T47D (cell line): ENCODE measurements at regions not wholly inside any gene's neighbourhood (a gene's known extent, or its start where the extent isn't known, plus 50 kb on each side); places are given as distances from the start of the nearest gene placed in this dataset.

Experiments
- DNase-seq, 2 experiments: peaks; one replicate each; pipeline versions ENCODE4 v3.0.0 to v3.0.0-alpha.2; 2011 to 2012; ENCODE audit warnings: low read depth in 1 of 2, low spot score in 1 of 2
- JUND ChIP-seq: IDR thresholded peaks from 2 replicates; pipeline ENCODE4 v1.6.1; 2012; ENCODE audit warnings: low read depth
- in situ Hi-C: cut with HindIII; loops from 2 replicates; pipeline ENCODE4 v1.10.0; 2016; ENCODE audit warnings: low sequenced_read_pairs, low pct_unique_long_range_greater_than_20kb

- TF ChIP-seq JUND = no peak
- in situ Hi-C loops = no loop called here
- DNase-seq = no peak
Measured at GRCh38 chr16:79810449-79811189, 210.1 kb upstream of the MAF start.

- DNase-seq = no peak
- no peak for TF ChIP-seq JUND
- in situ Hi-C loops = no loop called here
Measured at GRCh38 chr16:79809376-79809775, 208.8 kb upstream of the MAF start.

- no peak for TF ChIP-seq JUND
- DNase-seq = no peak
- in situ Hi-C loops = no loop called here
Measured at GRCh38 chr16:79808731-79809130, 208.2 kb upstream of the MAF start.

- no peak for TF ChIP-seq JUND
- in situ Hi-C loops = no loop called here
- DNase-seq = no peak
Measured at GRCh38 chr16:79806757-79807156, 206.2 kb upstream of the MAF start.

GRCh38 chr16:79805621-79806020, 205.1 kb upstream of the MAF start:
- TF ChIP-seq JUND = no peak
- DNase-seq = no peak
- in situ Hi-C loops = no loop called here

GRCh38 chr16:79801646-79802045, 201.1 kb upstream of the MAF start:
- no peak for DNase-seq
- no peak for TF ChIP-seq JUND
- in situ Hi-C loops = no loop called here

- in situ Hi-C loops = no loop called here
- TF ChIP-seq JUND = no peak
- no peak for DNase-seq
Measured at GRCh38 chr16:79800016-79800608, 199.6 kb upstream of the MAF start.

GRCh38 chr16:79798416-79799053, 198.0 kb upstream of the MAF start:
- DNase-seq = no peak
- TF ChIP-seq JUND = no peak
- in situ Hi-C loops = no loop called here

- no peak for DNase-seq
- TF ChIP-seq JUND = no peak
- in situ Hi-C loops = no loop called here
Measured at GRCh38 chr16:79797486-79797885, 196.9 kb upstream of the MAF start.

- DNase-seq = no peak
- TF ChIP-seq JUND = no peak
- in situ Hi-C loops = no loop called here
Measured at GRCh38 chr16:79795556-79795955, 195.0 kb upstream of the MAF start.

- DNase-seq = no peak
- no peak for TF ChIP-seq JUND
- in situ Hi-C loops = no loop called here
Measured at GRCh38 chr16:79794941-79795340, 194.4 kb upstream of the MAF start.

- no peak for TF ChIP-seq JUND
- DNase-seq = no peak
- in situ Hi-C loops = no loop called here
Measured at GRCh38 chr16:79792664-79793351, 192.3 kb upstream of the MAF start.

- in situ Hi-C loops = no loop called here
- TF ChIP-seq JUND = no peak
Measured at GRCh38 chr16:79792076-79792475, 191.5 kb upstream of the MAF start.

More at GRCh38 chr16:79792076-79792475, 191.5 kb upstream of the MAF start:
- DNase-seq = no peak
